ENCODE measurements at regions not wholly inside any gene's neighbourhood (a gene's known extent, or its start where the extent isn't known, plus 50 kb on each side); places are given as distances from the start of the nearest gene placed in this dataset.
"Not testable (repeated sequence)": the region's sequence is repeated elsewhere in the genome, so short reads cannot be mapped to it uniquely, and the experiment has no call there.

DNA sequence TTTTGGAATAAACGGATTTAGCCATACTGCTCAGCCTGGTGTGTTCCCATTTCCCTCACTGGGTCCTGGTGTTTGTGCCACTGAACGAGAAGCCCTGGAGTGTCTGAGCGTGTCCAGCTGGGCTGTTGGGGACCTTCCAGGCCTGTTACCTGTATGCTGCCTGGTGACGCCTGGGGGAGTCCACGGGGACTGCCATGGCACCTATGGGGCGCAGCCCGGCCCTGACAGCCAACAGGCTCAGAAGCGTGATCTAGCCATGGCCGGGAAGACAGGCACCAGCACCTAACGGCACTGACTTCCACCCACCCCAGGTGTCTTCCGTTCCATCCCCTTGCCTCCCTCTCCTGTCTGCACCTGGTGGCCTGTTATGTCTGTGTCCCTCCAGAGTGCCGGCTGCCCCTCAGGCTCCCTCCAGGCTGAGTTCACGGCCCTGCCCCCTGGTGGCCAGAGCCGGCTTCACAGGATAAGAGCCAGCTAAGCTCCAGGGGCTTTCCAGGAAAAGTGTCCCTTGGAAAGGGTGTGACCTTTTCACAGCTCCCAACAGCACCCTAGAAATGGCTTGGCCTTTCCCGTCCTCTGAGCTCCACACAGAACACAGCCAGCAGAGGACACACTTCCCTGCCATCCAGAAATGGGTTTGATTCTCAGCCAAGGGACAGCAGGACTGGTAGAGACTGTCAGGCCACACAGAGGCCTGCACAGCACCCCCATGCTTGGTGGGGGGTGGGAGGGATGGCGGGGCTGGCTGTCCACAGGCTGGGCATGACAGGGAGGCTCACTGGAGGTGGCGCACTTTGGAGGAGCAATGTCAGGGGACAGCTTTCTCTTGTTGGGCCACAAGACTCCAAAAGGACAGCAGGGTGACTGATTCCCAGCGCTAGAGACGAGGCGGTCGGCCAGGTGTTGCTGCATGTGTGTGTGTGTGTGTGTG, 64.0 kb upstream of the LYSMD4 start:
- H2AFZ ChIP-seq (ENCODE audit: low read length); H3K4me1 ChIP-seq (ENCODE audit: insufficient read depth, low read length); H3K27me3 ChIP-seq (ENCODE audit: insufficient read depth, low read length); H3K36me3 ChIP-seq (ENCODE audit: insufficient read depth, low read length); H3K27ac ChIP-seq (ENCODE audit: low read depth, low read length); H4K20me1 ChIP-seq (ENCODE audit: insufficient read depth, low read length); DNase-seq (ENCODE audit: insufficient read length, low spot score, missing footprints); H3K4me2 ChIP-seq (ENCODE audit: insufficient read depth, low read length); H3K9me3 ChIP-seq (ENCODE audit: low read depth, low read length); H3K4me3 ChIP-seq (ENCODE audit: insufficient read depth, low read length); H3K79me2 ChIP-seq (ENCODE audit: insufficient read depth, low read length): not testable (repeated sequence)
- TF ChIP-seq, protein P1, sequence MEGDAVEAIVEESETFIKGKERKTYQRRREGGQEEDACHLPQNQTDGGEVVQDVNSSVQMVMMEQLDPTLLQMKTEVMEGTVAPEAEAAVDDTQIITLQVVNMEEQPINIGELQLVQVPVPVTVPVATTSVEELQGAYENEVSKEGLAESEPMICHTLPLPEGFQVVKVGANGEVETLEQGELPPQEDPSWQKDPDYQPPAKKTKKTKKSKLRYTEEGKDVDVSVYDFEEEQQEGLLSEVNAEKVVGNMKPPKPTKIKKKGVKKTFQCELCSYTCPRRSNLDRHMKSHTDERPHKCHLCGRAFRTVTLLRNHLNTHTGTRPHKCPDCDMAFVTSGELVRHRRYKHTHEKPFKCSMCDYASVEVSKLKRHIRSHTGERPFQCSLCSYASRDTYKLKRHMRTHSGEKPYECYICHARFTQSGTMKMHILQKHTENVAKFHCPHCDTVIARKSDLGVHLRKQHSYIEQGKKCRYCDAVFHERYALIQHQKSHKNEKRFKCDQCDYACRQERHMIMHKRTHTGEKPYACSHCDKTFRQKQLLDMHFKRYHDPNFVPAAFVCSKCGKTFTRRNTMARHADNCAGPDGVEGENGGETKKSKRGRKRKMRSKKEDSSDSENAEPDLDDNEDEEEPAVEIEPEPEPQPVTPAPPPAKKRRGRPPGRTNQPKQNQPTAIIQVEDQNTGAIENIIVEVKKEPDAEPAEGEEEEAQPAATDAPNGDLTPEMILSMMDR (IDR thresholded peaks at IDR 0.05; ENCODE audit: extremely low read depth, low read depth, low read length) = peak; percentile 6

DNA sequence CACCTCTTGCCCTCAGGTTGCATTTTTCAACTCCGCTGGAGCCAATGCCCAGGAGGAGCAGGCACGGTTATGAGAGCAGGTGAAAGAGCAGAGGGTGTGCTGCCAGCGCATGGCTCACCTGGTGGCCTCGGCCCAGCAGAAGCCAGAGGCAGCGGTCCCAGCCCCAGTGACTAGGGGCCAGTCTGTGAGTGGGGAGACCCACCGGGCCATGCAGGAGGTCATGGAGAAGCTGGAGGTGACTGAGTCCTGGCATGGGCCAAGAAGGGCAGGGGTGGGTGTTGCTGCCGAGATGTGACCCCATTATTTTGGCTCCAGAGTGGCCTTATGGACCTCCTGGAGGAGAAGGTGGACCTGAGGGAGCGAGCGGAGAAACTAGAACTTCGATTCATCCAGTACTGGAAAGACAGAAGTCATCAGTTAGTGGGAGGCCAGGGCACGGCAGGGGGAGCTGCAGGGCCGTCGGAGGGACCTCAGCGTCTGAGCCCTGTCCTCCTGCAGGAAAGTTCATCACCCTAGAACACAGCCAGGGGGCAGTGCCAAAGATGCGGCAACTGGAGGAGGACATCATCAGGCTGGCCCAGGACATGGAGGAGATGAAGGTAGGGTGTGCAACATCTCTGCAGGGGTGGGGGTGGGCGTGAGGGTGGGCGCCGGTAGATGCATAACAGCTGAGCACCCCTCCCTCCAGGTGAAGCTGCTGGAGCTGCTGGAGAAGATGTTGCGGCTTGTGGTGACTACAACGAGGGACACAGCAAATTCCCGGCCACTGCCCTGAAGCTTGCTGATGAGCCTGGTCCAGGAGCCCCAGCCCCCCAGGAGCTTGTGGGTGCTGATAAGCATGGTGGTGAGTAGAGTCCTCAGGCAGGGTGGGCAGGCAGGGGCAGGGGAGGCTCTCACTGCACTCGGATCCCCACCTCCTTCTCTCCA, 58.9 kb upstream of the LYSMD4 start:
- not testable (repeated sequence) for H2AFZ ChIP-seq (ENCODE audit: low read length); H3K79me2 ChIP-seq (ENCODE audit: insufficient read depth, low read length); H3K9me3 ChIP-seq (ENCODE audit: low read depth, low read length); H4K20me1 ChIP-seq (ENCODE audit: insufficient read depth, low read length); H3K36me3 ChIP-seq (ENCODE audit: insufficient read depth, low read length); H3K4me2 ChIP-seq (ENCODE audit: insufficient read depth, low read length); H3K27ac ChIP-seq (ENCODE audit: low read depth, low read length); H3K27me3 ChIP-seq (ENCODE audit: insufficient read depth, low read length); H3K4me3 ChIP-seq (ENCODE audit: insufficient read depth, low read length); DNase-seq (ENCODE audit: insufficient read length, low spot score, missing footprints); H3K4me1 ChIP-seq (ENCODE audit: insufficient read depth, low read length)

DNA sequence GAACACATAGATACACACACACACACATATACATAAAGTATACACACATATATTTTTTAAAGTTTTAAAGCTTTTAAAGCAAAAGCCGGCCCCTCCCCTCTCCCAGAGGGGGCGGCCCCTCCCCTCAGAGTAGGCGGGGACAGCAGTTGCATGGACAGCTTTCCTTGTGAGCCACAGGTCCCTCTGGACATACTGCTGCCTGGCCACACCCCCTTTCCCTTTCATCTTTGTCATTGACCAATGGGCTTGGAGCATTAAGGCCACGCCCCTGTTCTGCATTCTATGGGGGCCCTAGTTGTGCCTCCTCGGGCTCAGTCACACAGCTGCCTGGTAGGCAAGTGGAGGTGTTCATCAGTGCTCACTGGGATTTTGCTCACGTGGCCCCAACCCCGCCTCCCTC, 57.5 kb upstream of the LYSMD4 start:
- H2AFZ ChIP-seq (ENCODE audit: low read length); H3K79me2 ChIP-seq (ENCODE audit: insufficient read depth, low read length); H3K36me3 ChIP-seq (ENCODE audit: insufficient read depth, low read length); H3K4me1 ChIP-seq (ENCODE audit: insufficient read depth, low read length); H3K27me3 ChIP-seq (ENCODE audit: insufficient read depth, low read length); H3K9me3 ChIP-seq (ENCODE audit: low read depth, low read length); H3K27ac ChIP-seq (ENCODE audit: low read depth, low read length); H3K4me3 ChIP-seq (ENCODE audit: insufficient read depth, low read length); H4K20me1 ChIP-seq (ENCODE audit: insufficient read depth, low read length); DNase-seq (ENCODE audit: insufficient read length, low spot score, missing footprints); H3K4me2 ChIP-seq (ENCODE audit: insufficient read depth, low read length): not testable (repeated sequence)

DNA sequence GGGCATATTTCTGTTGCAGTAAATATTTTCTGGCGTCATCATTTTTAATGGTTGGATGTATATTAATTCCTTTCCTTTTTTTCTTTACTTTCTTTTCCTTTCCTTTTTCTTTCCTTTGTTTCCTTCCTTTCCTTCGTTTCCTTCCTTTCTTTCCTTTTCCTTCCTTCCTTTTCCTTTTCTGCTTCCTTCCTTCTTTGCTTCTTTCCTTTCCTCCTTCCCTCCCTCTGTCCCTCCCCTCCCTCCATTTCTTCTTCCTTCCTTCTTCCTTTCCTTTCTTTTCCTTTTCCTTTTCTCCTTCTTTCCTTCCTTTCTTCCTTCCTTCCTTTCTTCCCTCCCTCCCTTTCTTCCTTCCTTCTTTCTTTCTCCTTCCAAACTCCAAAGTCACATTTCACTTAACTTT, 54.9 kb upstream of the LYSMD4 start:
- H3K4me1 ChIP-seq (ENCODE audit: insufficient read depth, low read length) = no peaks in the 10 kb centered on the region
- H3K4me2 ChIP-seq (ENCODE audit: insufficient read depth, low read length) = no peak overlapping the region
- no peaks in the 10 kb centered on the region for H3K36me3 ChIP-seq (ENCODE audit: insufficient read depth, low read length)
- DNase-seq (ENCODE audit: insufficient read length, low spot score, missing footprints) = no peak
- TF ChIP-seq, protein P1 (IDR thresholded peaks at IDR 0.05; ENCODE audit: extremely low read depth, low read depth, low read length) = no peak
- no peaks in the 10 kb centered on the region for H3K79me2 ChIP-seq (ENCODE audit: insufficient read depth, low read length)
- no peak overlapping the region for H3K4me3 ChIP-seq (ENCODE audit: insufficient read depth, low read length)
- H4K20me1 ChIP-seq (ENCODE audit: insufficient read depth, low read length) = no peaks in the 10 kb centered on the region
- no peak overlapping the region for H3K27ac ChIP-seq (ENCODE audit: low read depth, low read length)
- H3K9me3 ChIP-seq (ENCODE audit: low read depth, low read length) = no peaks in the 10 kb centered on the region
- H2AFZ ChIP-seq (ENCODE audit: low read length) = no peak overlapping the region
- peaks cover 8% of the 10 kb centered on the region for H3K27me3 ChIP-seq (ENCODE audit: insufficient read depth, low read length)

DNA sequence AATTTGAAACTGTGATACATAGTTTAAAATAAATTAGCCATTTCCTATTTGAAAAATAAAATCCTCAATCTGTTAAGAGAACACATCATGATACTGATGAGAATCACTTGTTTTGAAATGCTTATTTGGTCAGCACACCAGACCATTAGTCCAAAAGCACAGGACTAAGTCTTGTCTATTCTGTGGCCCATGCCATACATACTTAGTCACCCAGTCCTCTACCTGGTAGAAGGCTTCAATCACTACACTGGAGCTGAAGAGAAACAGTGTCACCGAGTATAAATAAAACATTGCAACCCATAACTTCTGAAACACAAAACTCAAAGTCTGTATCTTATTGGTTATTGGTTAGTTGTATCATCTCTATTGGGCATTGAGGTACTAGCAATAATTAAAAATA, 51.6 kb upstream of the LYSMD4 start:
- not testable (repeated sequence) for H3K79me2 ChIP-seq (ENCODE audit: insufficient read depth, low read length); H3K4me3 ChIP-seq (ENCODE audit: insufficient read depth, low read length); H3K36me3 ChIP-seq (ENCODE audit: insufficient read depth, low read length); H3K4me1 ChIP-seq (ENCODE audit: insufficient read depth, low read length); H3K27ac ChIP-seq (ENCODE audit: low read depth, low read length); H3K4me2 ChIP-seq (ENCODE audit: insufficient read depth, low read length); DNase-seq (ENCODE audit: insufficient read length, low spot score, missing footprints); H3K9me3 ChIP-seq (ENCODE audit: low read depth, low read length); H4K20me1 ChIP-seq (ENCODE audit: insufficient read depth, low read length); H3K27me3 ChIP-seq (ENCODE audit: insufficient read depth, low read length); H2AFZ ChIP-seq (ENCODE audit: low read length)

DNA sequence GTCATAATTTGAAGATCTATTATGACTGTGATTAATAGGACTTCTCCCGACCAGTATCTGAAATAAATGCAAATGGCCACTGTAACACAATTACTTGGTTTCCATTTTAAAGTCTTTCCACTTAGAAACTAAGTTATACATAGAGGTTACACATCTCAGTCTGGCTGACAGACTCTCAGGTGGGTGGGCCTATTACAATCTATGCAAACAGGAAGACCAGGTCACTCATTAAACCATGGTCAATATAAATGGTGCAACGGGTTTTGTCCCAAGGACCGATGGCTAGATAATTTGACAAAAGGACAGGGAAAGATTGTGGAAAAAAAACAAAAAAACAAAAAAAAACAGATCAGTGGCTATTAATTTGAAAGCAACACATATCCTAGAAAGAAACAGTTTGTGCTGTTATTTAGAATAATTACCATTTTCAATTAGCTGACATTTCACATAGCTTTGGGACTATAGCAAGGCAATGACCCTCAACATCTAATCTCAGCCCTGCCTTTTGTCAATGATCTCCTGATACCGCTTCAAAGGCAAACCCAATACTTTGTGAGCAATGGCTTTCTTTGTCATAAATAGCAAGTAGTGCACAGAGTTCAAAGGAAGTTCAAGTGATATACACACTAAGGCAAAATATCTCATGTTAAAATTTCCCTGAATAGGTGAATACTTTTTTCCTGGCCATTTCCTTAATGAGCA, 50.8 kb upstream of the LYSMD4 start:
- H3K4me1 ChIP-seq (ENCODE audit: insufficient read depth, low read length); H3K27ac ChIP-seq (ENCODE audit: low read depth, low read length); H3K9me3 ChIP-seq (ENCODE audit: low read depth, low read length); H3K27me3 ChIP-seq (ENCODE audit: insufficient read depth, low read length); H3K36me3 ChIP-seq (ENCODE audit: insufficient read depth, low read length); H3K4me2 ChIP-seq (ENCODE audit: insufficient read depth, low read length); H3K4me3 ChIP-seq (ENCODE audit: insufficient read depth, low read length); H4K20me1 ChIP-seq (ENCODE audit: insufficient read depth, low read length); H2AFZ ChIP-seq (ENCODE audit: low read length); H3K79me2 ChIP-seq (ENCODE audit: insufficient read depth, low read length); DNase-seq (ENCODE audit: insufficient read length, low spot score, missing footprints): not testable (repeated sequence)

Data from osteoblast (primary cell).